Body of pancreas (tissue), 4 donors: ENCODE measurements at regions not wholly inside any gene's neighbourhood (a gene's known extent, or its start where the extent isn't known, plus 50 kb on each side); places are given as distances from the start of the nearest gene placed in this dataset.

Experiments used
- ATAC-seq: fragments of 150-250 bp; one replicate; pipeline ENCODE4 v1.9.1; 2016
- DNase-seq, 4 donors: peaks; one replicate each; pipeline ENCODE4 v3.0.0-alpha.2; 2019
- H3K27ac ChIP-seq, 4 donors: fragments of 200-600 bp; sonication (generic); 1 replicate in 3 of 4; 2 replicates in 1 of 4; pipeline versions ENCODE4 v1.5.1 to v1.6.1; 2016 to 2019; ENCODE audit warnings: mild to moderate bottlenecking in 1 of 4, mixed read lengths in 1 of 4, moderate library complexity in 1 of 4
- H3K27me3 ChIP-seq, 2 donors: fragments of 200-600 bp; sonication (generic); one replicate each; pipeline ENCODE4 v1.6.0; 2016; ENCODE audit warnings: mild to moderate bottlenecking in 1 of 2
- H3K36me3 ChIP-seq, 2 donors: fragments of 200-600 bp; sonication (generic); replicated peaks in 1 of 2; 2 replicates each; pipeline ENCODE4 v1.5.1; 2016; ENCODE audit warnings: low read depth in 2 of 2; ENCODE audit not compliant: insufficient read depth in 1 of 2
- H3K4me1 ChIP-seq: fragments of 200-600 bp; sonication (generic); one replicate; pipeline ENCODE4 v1.6.0; 2016
- H3K4me3 ChIP-seq, 2 donors: fragments of 200-600 bp; sonication (generic); 1 replicate in 1 of 2; 2 replicates in 1 of 2; pipeline ENCODE4 v1.5.1; 2016 to 2019
- H3K9me3 ChIP-seq, 3 donors: fragments of 200-600 bp; sonication (generic); 1 replicate in 2 of 3; 2 replicates in 1 of 3; pipeline ENCODE4 v1.5.1; 2016
- CTCF ChIP-seq, 7 experiments: fragments of 450-650 bp in 4 of 7; fragments of 200-600 bp in 3 of 7; sonication (generic) in 3 of 7; IDR thresholded peaks; one replicate each; pipeline ENCODE4 v1.5.1; 2016 to 2019; ENCODE audit warnings: antibody characterized with exemption in 7 of 7
- POLR2A ChIP-seq, 3 donors: fragments of 450-650 bp; IDR thresholded peaks; one replicate each; pipeline ENCODE4 v1.6.1; 2016; ENCODE audit warnings: antibody characterized with exemption in 3 of 3, mild to moderate bottlenecking in 2 of 3
- WGBS, 2 donors: methylation state at CpG; one replicate each; pipeline ENCODE4 v1.1.5; 2017; 5-methylcytosine and 5-hydroxymethylcytosine counted together
- intact Hi-C: fragments of 100-400 bp; cut with DNase I; formaldehyde crosslinking; loops from one replicate; pipeline ENCODE4 v1.15.1; 2023

GRCh38 chr3:102237838-102238237 is 197.0 kb upstream of the ZPLD1 start:
- Histone ChIP-seq H3K9me3 (no peaks in the 10 kb centered on the region), H3K27ac (no peak overlapping the region), H3K27me3 (no peaks in the 10 kb centered on the region), H3K4me3 (no peak overlapping the region), H3K4me1 (no peaks in the 10 kb centered on the region), H3K36me3 (no peaks in the 10 kb centered on the region)
- intact Hi-C loops = no loop called here
- DNase-seq = no peak
- TF ChIP-seq POLR2A (IDR thresholded peaks at IDR 0.05) (no peak), CTCF (IDR thresholded peaks at IDR 0.05) (no peak)
- ATAC-seq = no peak
- 79 to 80% methylated on average over 2 of the region's 2 CpGs for WGBS, 2 donors

- H3K4me1 ChIP-seq = no peaks in the 10 kb centered on the region
- no peaks in the 10 kb centered on the region for H3K27me3 ChIP-seq
- intact Hi-C loops = no loop called here
- no peak overlapping the region for H3K4me3 ChIP-seq
- H3K36me3 ChIP-seq = no peaks in the 10 kb centered on the region
- DNase-seq = no peak
- no peaks in the 10 kb centered on the region for H3K9me3 ChIP-seq
- ATAC-seq = no peak
- no peak overlapping the region for H3K27ac ChIP-seq
- TF ChIP-seq POLR2A (IDR thresholded peaks at IDR 0.05) (no peak), CTCF (IDR thresholded peaks at IDR 0.05) (no peak)
Observed at GRCh38 chr3:102238362-102238761, 196.5 kb upstream of the ZPLD1 start.

GRCh38 chr3:102240720-102241119 is 194.1 kb upstream of the ZPLD1 start:
- TF ChIP-seq POLR2A (IDR thresholded peaks at IDR 0.05) = no peak
- H3K27ac ChIP-seq = no peak overlapping the region
- H3K4me1 ChIP-seq = no peaks in the 10 kb centered on the region
- no peak for DNase-seq
- H3K36me3 ChIP-seq = no peaks in the 10 kb centered on the region
- intact Hi-C loops = no loop called here
- WGBS, 2 donors = 69 to 73% methylated on average over 1 of the region's 1 CpG
- H3K9me3 ChIP-seq = no peaks in the 10 kb centered on the region
- H3K4me3 ChIP-seq = no peak overlapping the region
- ATAC-seq = no peak
- no peaks in the 10 kb centered on the region for H3K27me3 ChIP-seq

- DNase-seq (no peak), ATAC-seq (no peak)
- H3K4me1 ChIP-seq = no peaks in the 10 kb centered on the region
- intact Hi-C loops = no loop called here
- H3K36me3 ChIP-seq = no peaks in the 10 kb centered on the region
- TF ChIP-seq CTCF (IDR thresholded peaks at IDR 0.05) (no peak), POLR2A (IDR thresholded peaks at IDR 0.05) (no peak)
- no peaks in the 10 kb centered on the region for H3K9me3 ChIP-seq
- 48 to 60% methylated on average over 2 of the region's 2 CpGs for WGBS, 2 donors
- H3K27ac ChIP-seq = no peak overlapping the region
- no peak overlapping the region for H3K4me3 ChIP-seq
- H3K27me3 ChIP-seq = no peaks in the 10 kb centered on the region
Observed at GRCh38 chr3:102248981-102249705, 185.7 kb upstream of the ZPLD1 start.

GRCh38 chr3:102255736-102256135 is 179.1 kb upstream of the ZPLD1 start:
- TF ChIP-seq CTCF (IDR thresholded peaks at IDR 0.05) (no peak), POLR2A (IDR thresholded peaks at IDR 0.05) (no peak)
- Histone ChIP-seq H3K36me3 (no peaks in the 10 kb centered on the region), H3K4me1 (no peaks in the 10 kb centered on the region), H3K27me3 (no peaks in the 10 kb centered on the region), H3K27ac (no peak overlapping the region), H3K9me3 (no peaks in the 10 kb centered on the region), H3K4me3 (no peak overlapping the region)
- DNase-seq (no peak), ATAC-seq (no peak)
- intact Hi-C loops = no loop called here
- 65 to 95% methylated on average over 1 of the region's 1 CpG for WGBS, 2 donors
